GM12872 (cell line): ENCODE measurements at regions not wholly inside any gene's neighbourhood (a gene's known extent, or its start where the extent isn't known, plus 50 kb on each side); places are given as distances from the start of the nearest gene placed in this dataset.

ENCODE experiments used
- TF ChIP-seq, protein P1 (sequence below): IDR thresholded peaks from 3 replicates; pipeline ENCODE4 v1.5.1; 2011; ENCODE audit warnings: low read depth, mild to moderate bottlenecking, low read length, moderate library complexity; ENCODE audit not compliant: insufficient read depth

DNA sequence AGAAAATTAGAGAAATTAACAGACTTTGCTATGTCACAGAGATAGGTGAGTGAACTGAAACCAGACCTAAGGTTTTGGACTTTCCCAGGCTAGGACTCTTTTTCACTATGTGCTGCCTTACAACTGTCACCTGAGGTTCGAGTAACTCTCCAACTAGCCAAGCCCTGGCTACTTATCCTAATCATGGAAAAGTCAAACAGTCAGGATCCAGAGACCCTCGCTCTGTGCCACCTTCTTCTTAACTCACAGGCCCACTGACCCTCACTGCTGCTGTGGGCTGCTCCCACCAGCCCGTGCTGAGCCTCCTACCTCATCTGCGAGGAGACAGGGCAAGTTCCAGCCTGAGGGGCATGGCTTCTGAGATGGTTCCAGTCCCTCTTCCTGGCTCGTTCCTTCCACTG is 211.4 kb upstream of the KLF14 start:
- TF ChIP-seq, protein P1, sequence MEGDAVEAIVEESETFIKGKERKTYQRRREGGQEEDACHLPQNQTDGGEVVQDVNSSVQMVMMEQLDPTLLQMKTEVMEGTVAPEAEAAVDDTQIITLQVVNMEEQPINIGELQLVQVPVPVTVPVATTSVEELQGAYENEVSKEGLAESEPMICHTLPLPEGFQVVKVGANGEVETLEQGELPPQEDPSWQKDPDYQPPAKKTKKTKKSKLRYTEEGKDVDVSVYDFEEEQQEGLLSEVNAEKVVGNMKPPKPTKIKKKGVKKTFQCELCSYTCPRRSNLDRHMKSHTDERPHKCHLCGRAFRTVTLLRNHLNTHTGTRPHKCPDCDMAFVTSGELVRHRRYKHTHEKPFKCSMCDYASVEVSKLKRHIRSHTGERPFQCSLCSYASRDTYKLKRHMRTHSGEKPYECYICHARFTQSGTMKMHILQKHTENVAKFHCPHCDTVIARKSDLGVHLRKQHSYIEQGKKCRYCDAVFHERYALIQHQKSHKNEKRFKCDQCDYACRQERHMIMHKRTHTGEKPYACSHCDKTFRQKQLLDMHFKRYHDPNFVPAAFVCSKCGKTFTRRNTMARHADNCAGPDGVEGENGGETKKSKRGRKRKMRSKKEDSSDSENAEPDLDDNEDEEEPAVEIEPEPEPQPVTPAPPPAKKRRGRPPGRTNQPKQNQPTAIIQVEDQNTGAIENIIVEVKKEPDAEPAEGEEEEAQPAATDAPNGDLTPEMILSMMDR = no peak

DNA sequence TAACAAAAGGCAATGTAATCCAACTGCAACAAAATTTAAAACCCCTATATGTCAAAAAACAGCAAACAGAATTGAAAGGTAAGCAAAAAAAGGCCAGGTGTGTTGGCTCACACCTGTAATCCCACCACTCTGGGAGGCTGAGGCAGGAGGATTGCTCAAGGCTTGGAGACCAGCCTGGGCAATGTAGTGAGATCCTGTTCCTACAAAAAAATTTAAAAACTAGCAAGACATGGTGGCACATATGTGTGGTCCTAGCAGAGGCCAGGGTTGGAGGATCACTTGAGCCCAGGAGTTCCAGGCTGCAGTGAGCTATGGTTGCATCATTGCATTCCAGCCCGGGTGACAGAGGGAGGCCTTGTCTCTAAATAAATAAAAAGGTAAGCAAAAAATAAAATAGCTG is 212.1 kb upstream of the KLF14 start:
- TF ChIP-seq, protein P1 = no peak

DNA sequence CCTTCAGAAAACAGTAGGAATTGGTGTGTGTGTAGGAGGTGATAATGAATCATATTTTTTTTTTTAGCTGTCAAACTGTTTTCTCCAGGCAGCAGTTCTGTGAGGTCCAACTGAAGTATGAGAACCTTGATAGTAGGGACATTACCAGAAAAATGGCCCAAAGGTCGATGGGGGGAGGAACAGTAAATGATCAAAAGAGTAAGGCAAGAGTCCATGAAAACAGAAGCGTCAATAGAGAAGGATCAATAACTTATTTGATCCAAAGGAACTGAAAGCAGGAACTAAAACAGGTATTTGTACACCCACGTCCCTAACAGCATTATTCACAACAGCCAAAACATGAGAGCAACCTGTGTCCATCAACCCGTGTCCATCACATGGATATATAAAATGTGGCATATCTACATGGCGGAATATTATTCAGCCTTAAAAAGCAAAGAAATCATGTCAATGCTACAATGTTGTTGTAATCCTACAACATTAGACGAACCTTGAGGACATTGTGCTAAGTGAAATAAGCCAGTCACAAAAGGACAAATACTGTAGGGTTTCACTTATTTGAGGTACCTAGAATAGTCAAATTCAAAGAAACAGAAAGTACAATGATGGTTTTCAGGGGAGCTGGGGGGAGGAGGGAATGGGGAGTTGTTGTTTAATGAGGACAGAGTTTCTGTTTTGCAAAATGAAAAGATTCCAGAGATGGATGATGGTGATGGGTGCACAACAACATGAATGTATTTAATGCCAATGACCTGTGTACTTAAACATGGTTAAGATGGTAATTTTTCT is 214.0 kb upstream of the KLF14 start:
- TF ChIP-seq, protein P1 = no peak

DNA sequence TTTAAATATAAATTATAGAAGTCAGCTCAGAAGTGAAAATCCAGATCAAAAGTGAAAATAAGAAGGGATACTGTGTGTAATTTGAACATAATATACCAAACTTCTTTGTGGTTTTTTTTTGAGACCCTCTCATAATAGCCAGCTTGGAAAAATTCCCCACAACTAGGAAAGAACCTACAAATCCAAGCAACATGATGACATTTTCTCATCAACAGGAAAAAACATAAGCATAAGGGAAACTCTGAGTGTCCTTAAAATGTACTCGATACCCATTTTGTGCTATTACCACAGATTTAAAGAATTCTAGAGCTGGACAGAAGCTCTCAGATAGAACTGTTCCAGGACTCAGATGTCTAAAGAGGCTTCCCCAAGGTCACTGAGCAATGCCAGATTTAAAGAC is 214.8 kb upstream of the KLF14 start:
- TF ChIP-seq, protein P1 = no peak

DNA sequence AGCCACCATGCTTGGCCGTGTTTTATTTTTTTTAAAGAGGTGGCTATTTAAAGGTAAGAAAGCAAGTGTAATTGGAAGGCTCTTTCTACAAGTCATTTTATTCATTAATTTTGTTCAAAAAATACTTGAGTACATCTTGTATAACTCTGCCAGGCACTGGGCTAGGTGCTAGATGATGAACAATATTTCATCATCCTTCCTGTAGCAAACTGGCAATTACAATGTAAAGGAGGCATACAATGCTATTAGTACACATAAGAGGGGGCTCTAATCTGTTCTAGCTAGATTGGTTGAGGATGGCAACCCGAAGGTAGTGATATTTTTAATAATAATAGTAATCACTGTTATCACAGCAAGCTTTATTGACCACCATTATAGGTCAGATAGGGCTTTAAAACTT is 215.5 kb upstream of the KLF14 start:
- TF ChIP-seq, protein P1 = no peak

DNA sequence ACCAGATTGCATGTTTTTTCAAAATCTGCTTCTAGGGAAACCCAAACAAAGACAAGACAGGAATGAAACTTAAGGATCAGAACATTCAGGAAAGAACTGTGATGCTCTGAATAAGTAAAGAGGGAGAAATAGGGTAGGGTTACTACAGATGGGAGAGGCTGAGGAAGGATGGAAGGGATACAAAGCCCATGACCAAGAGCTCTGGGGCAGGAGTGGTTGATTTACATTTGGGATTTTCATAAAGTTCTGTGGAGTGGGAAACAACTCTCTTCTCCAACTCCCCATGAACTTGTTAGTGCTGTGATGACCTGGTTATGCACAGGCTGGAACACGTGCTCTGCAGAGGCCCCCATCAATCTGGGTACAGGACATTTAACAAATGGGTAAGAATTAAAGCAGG is 216.0 kb upstream of the KLF14 start:
- TF ChIP-seq, protein P1 = no peak

DNA sequence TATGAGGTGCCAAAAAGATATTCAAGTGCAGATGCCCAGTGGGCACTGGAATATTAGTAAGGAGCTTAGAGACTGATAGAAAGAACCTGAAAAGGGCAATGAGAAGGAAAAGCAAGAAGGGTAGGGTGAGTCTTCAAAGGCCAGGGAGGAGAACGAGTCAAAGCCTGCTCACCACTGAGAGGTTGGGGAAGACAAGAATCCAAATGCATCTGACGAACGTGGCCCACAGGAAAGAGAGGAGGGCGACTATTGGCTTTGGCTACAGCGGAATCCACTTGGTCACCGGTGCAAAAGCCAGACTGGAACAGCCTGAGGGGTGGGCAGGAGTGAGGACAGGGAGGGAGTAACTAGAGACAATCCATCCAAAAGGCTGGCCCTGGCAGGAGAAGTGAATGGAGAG is 216.7 kb upstream of the KLF14 start:
- TF ChIP-seq, protein P1 = no peak
